Activated naive CD4-positive, alpha-beta T cell treated with anti-CD3 and anti-CD28 coated beads, Interleukin-2, amount 10 ng/mL, durations not matched to agents 7 days and 5 days (primary cell): ENCODE measurements at regions not wholly inside any gene's neighbourhood (a gene's known extent, or its start where the extent isn't known, plus 50 kb on each side); places are given as distances from the start of the nearest gene placed in this dataset.

Experiments used
- CTCF ChIA-PET: fragments of 350-600 bp; sonication (Branson Sonifier 250); formaldehyde crosslinking; loops from one replicate; lab custom pipeline; 2021; ENCODE audit warnings: antibody characterized with exemption; lab: Charles Lee
- DNase-seq: peaks from one replicate; pipeline ENCODE4 v3.0.0-alpha.2; 2020
- H3K27ac Mint-ChIP-seq: one replicate; pipeline ENCODE4 v1.8.0; 2021; ENCODE audit warnings: mild to moderate bottlenecking, moderate library complexity, mixed read lengths
- H3K27me3 Mint-ChIP-seq: one replicate; pipeline ENCODE4 v1.8.0; 2021; ENCODE audit warnings: mild to moderate bottlenecking, mixed read lengths
- H3K36me3 Mint-ChIP-seq: one replicate; pipeline ENCODE4 v1.8.0; 2021; ENCODE audit warnings: mixed read lengths
- H3K4me1 Mint-ChIP-seq: one replicate; pipeline ENCODE4 v1.8.0; 2021; ENCODE audit warnings: mixed read lengths
- H3K4me3 Mint-ChIP-seq: one replicate; pipeline ENCODE4 v1.8.0; 2021; ENCODE audit warnings: mild to moderate bottlenecking, moderate library complexity, mixed read lengths
- H3K9me3 Mint-ChIP-seq: one replicate; pipeline ENCODE4 v1.8.0; 2021; ENCODE audit warnings: mixed read lengths

GRCh38 chr12:115132905-115133304 lies 448.9 kb upstream of the TBX3 start:
- Mint-ChIP-seq H3K4me3 (no peak overlapping the region), H3K27ac (no peak overlapping the region), H3K36me3 (no peaks in the 10 kb centered on the region), H3K27me3 (no peaks in the 10 kb centered on the region), H3K4me1 (no peaks in the 10 kb centered on the region), H3K9me3 (peaks cover 4% of the 10 kb centered on the region)
- no peak for DNase-seq
- CTCF ChIA-PET: no interaction called here

- H3K36me3 Mint-ChIP-seq: no peaks in the 10 kb centered on the region
- CTCF ChIA-PET: no interaction called here
These were observed 448.2 kb upstream of the TBX3 start for GRCh38 chr12:115132145-115132544.

DNA sequence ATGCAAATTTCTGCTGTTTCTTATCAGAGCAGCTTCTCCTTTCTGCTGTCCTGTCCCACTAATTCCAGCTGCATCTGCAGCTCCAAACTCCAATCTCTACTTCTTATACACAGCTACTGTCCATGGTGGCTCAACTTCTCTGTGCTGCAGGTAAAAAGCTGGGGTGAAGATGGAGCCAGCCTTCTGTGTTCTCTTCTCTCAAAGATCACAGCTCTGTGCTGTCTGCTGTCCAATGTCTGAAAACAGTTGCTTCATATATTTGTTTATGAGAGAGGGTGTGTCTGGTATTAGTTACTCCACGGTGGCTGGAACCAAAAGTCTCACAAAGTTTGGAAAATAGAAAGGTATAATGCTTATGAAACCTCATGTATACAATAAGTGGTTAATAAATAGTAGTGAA lies 445.8 kb upstream of the TBX3 start:
- H3K27ac Mint-ChIP-seq: no peak overlapping the region
- CTCF ChIA-PET: no interaction called here
- peaks cover 5% of the 10 kb centered on the region for H3K9me3 Mint-ChIP-seq
- no peaks in the 10 kb centered on the region for H3K27me3 Mint-ChIP-seq
- no peaks in the 10 kb centered on the region for H3K36me3 Mint-ChIP-seq
- no peak for DNase-seq
- no peaks in the 10 kb centered on the region for H3K4me1 Mint-ChIP-seq
- no peak overlapping the region for H3K4me3 Mint-ChIP-seq

More at GRCh38 chr12:115132145-115132544, 448.2 kb upstream of the TBX3 start:
- H3K4me1 Mint-ChIP-seq: no peaks in the 10 kb centered on the region
- H3K4me3 Mint-ChIP-seq: no peak overlapping the region
- H3K27me3 Mint-ChIP-seq: no peaks in the 10 kb centered on the region
- peaks cover 3% of the 10 kb centered on the region for H3K9me3 Mint-ChIP-seq
- H3K27ac Mint-ChIP-seq: no peak overlapping the region
- DNase-seq: no peak

DNA sequence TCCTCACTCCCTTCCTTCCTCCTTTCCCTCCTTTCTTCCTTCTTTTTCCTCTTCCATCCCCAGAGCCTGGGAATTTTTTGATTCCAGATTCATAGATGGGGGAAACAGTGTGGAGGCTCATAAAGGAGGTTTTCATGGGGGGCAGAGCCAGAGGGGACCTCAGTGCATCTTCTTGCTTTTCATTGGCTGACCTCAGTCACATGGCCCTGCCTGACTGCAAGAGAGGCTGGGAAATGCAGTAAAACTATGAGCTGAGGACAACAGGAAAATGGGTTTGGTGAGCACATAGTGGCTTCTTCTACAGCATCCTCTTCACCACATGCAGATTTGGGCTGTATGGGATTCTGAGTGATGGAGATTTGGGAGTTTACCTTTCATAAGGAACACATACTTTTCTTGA lies 437.1 kb upstream of the TBX3 start:
- CTCF ChIA-PET: no interaction called here
- no peak for DNase-seq
- no peak overlapping the region for H3K4me3 Mint-ChIP-seq
- H3K9me3 Mint-ChIP-seq: peaks cover 17% of the 10 kb centered on the region
- no peak overlapping the region for H3K27ac Mint-ChIP-seq
- no peaks in the 10 kb centered on the region for H3K36me3 Mint-ChIP-seq
- H3K4me1 Mint-ChIP-seq: no peaks in the 10 kb centered on the region
- H3K27me3 Mint-ChIP-seq: no peaks in the 10 kb centered on the region

GRCh38 chr12:115118177-115118724 lies 434.3 kb upstream of the TBX3 start:
- CTCF ChIA-PET: no interaction called here
- H3K36me3 Mint-ChIP-seq: no peaks in the 10 kb centered on the region
- no peak for DNase-seq
- no peaks in the 10 kb centered on the region for H3K4me1 Mint-ChIP-seq
- peaks cover 14% of the 10 kb centered on the region for H3K9me3 Mint-ChIP-seq
- H3K27ac Mint-ChIP-seq: no peak overlapping the region
- no peak overlapping the region for H3K4me3 Mint-ChIP-seq
- no peaks in the 10 kb centered on the region for H3K27me3 Mint-ChIP-seq

DNA sequence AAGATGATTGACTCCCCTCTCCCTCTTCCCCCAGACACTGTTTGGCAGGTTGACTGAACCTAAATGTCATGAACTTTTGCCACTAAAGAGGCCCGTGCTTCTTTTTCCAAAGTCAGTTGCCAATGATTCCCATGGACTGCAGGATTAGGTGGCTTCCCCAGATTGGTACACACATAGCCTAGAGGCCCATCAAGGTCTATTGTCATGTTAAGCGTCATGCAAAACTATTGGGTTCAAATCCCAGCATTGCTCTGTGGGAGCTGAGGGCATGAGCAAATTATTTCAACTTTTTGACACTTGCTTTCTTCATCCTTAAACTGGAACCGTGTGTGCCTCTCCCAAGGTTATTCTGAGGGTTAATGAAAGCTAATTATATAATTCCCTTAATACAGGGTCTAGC lies 430.2 kb upstream of the TBX3 start:
- H3K36me3 Mint-ChIP-seq: no peaks in the 10 kb centered on the region
- no peak overlapping the region for H3K27ac Mint-ChIP-seq
- CTCF ChIA-PET: no interaction called here
- H3K9me3 Mint-ChIP-seq: peaks cover 14% of the 10 kb centered on the region
- no peaks in the 10 kb centered on the region for H3K4me1 Mint-ChIP-seq
- H3K27me3 Mint-ChIP-seq: no peaks in the 10 kb centered on the region
- DNase-seq: no peak
- H3K4me3 Mint-ChIP-seq: no peak overlapping the region

DNA sequence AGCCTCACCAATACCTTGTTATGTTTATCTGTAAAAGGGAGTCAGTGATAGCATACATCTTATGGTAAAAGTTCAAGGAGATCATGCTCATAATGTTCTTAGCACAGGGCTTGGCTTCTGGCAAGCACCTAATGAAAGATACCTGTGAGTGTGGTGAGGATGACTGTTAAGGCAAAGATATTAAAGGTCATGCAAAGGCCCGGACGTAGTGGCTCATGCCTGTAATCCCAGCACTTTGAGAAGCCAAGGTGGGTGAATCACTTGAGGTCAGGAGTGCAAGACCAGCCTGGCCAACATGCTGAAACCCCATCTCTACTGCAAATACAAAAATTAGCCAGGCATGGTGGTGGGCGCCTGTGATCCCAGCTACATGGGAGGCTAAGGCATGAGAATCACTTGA lies 425.9 kb upstream of the TBX3 start:
- H3K4me1 Mint-ChIP-seq: no peaks in the 10 kb centered on the region
- H3K27ac Mint-ChIP-seq: no peak overlapping the region
- H3K27me3 Mint-ChIP-seq: no peaks in the 10 kb centered on the region
- CTCF ChIA-PET: no interaction called here
- H3K9me3 Mint-ChIP-seq: peaks cover 4% of the 10 kb centered on the region
- no peak overlapping the region for H3K4me3 Mint-ChIP-seq
- no peaks in the 10 kb centered on the region for H3K36me3 Mint-ChIP-seq
- no peak for DNase-seq

DNA sequence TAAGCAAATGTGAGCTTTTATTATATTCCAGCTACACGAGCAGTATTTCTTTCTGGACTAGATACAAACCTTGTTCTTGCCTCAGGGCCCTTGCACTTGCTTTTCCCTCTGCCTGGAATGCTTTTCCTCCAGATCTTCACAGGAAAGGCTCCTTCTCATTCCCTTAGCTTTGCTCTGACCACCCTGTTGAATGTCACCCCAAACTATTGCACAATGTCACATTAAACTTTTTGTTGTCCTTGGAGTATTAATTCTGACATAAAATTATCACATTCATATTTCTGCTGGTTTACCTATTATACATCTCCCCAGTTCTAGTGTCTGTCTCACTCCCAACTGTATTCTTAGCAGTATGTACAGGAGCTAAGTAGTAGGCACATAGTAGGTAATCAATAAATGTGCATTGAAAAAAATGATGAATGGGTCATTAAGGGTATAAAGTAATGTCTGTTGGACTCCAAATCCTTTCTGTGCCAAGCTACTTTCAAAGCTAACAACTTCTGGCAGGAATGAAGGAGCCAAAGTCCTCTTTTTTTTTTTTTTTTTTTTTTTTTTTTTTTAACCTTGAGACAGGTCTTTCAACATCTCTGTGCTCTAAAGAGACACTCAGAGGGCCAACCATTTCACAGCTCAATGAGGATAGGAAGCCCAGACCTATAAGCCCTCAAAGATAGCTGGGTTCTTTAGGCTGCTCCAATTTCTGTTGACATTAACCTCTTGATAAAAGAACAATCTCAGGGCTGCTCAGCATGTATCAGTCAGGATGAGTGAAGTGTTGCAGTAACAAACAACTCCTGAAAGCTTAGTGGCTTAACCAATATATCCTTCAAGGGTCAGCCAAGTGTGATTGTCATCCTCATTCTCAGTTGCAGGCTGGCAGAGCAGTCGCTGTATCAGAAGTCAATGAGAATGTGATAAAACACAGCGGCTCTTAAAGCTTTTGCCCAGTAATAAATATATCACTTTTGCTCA lies 424.4 kb upstream of the TBX3 start:
- H3K27ac Mint-ChIP-seq: no peak overlapping the region
- H3K9me3 Mint-ChIP-seq: peaks cover 4% of the 10 kb centered on the region
- H3K4me3 Mint-ChIP-seq: no peak overlapping the region
- no peaks in the 10 kb centered on the region for H3K36me3 Mint-ChIP-seq
- H3K27me3 Mint-ChIP-seq: no peaks in the 10 kb centered on the region
- H3K4me1 Mint-ChIP-seq: no peaks in the 10 kb centered on the region
- no peak for DNase-seq
- CTCF ChIA-PET: no interaction called here

DNA sequence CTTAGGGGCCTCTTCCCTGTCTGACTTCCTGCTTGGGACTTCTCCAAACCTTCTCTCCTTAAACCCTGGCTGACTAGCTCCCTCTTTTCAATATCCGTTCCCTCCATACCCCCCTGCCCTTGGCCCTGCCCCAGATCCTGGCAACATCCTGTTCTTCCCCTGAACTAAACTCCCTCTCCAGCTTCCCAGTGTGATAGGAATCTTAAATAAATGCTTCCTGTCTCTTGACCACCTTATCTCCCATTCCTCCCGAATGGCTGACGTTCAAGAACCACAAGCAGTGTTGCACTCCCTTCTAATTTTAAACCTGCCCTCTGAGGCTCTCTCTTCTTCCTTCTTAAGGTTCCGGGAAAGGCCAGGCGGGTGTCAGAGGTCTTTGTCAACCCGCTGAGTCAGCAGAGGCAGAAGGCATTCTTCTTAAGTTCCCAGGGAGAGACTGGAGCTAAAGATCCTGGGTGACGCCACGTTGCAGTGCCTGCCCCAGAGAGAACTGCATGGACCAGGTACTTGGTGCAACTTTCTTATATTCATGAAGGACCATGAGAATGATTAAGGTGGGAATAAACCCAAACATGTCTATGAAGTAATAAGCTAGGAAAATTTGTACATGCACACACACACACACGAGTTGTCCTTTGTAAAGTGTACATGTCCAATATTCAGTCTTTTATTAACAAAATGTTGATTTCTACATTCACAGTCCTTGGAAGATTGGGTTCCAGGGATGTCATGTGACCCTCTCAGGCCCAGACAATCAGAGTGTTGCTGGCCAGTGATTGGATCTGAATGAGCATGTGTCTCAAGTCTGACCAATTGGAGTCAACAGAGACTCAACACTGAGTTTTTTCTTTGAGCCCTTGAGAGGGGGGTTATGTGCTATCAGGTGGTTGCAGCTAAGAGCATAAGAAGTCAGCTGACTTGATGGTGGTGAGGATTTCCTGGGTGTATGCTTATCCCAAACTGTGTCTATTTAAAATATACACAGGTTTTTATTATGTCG lies 420.2 kb upstream of the TBX3 start:
- Mint-ChIP-seq H3K4me3 (no peak overlapping the region), H3K4me1 (no peaks in the 10 kb centered on the region), H3K27ac (no peak overlapping the region), H3K27me3 (no peaks in the 10 kb centered on the region), H3K36me3 (no peaks in the 10 kb centered on the region), H3K9me3 (peaks cover 10% of the 10 kb centered on the region)
- CTCF ChIA-PET: no interaction called here
- no peak for DNase-seq

GRCh38 chr12:115102450-115102849 lies 418.5 kb upstream of the TBX3 start:
- DNase-seq: no peak
- H3K27ac Mint-ChIP-seq: no peak overlapping the region
- no peak overlapping the region for H3K4me3 Mint-ChIP-seq
- H3K27me3 Mint-ChIP-seq: no peaks in the 10 kb centered on the region
- CTCF ChIA-PET: no interaction called here
- peaks cover 19% of the 10 kb centered on the region for H3K9me3 Mint-ChIP-seq
- H3K4me1 Mint-ChIP-seq: no peaks in the 10 kb centered on the region
- no peaks in the 10 kb centered on the region for H3K36me3 Mint-ChIP-seq

DNA sequence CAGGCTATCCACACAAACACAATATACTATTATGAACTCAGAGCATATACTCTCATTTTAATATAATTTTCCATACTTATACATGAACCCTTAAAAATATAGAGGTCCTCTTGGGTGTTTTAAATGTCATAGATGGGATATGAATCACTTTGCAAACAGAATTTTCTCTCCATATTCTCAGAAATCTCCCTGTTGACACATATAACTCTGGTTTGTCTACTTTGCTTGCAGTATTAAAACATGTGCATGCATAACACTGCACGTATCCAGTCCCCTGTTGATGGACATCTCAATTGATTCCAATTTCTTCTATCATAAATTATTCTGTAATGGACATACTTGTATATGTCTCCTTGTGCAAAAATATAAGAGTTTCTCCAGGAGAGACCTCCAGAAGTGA lies 417.5 kb upstream of the TBX3 start:
- Mint-ChIP-seq H3K27me3 (no peaks in the 10 kb centered on the region), H3K9me3 (peaks cover 24% of the 10 kb centered on the region), H3K27ac (no peak overlapping the region), H3K4me1 (no peaks in the 10 kb centered on the region), H3K36me3 (no peaks in the 10 kb centered on the region), H3K4me3 (no peak overlapping the region)
- CTCF ChIA-PET: no interaction called here
- no peak for DNase-seq

GRCh38 chr12:115097416-115097815 lies 413.4 kb upstream of the TBX3 start:
- H3K4me3 Mint-ChIP-seq: no peak overlapping the region
- CTCF ChIA-PET: no interaction called here
- DNase-seq: no peak
- no peaks in the 10 kb centered on the region for H3K4me1 Mint-ChIP-seq
- H3K27me3 Mint-ChIP-seq: no peaks in the 10 kb centered on the region
- no peak overlapping the region for H3K27ac Mint-ChIP-seq
- no peaks in the 10 kb centered on the region for H3K36me3 Mint-ChIP-seq
- H3K9me3 Mint-ChIP-seq: peaks cover 28% of the 10 kb centered on the region

GRCh38 chr12:115096588-115097397 lies 412.8 kb upstream of the TBX3 start:
- CTCF ChIA-PET: no interaction called here
- H3K36me3 Mint-ChIP-seq: no peaks in the 10 kb centered on the region
- H3K27ac Mint-ChIP-seq: no peak overlapping the region
- peaks cover 28% of the 10 kb centered on the region for H3K9me3 Mint-ChIP-seq
- no peak overlapping the region for H3K4me3 Mint-ChIP-seq
- no peaks in the 10 kb centered on the region for H3K27me3 Mint-ChIP-seq
- H3K4me1 Mint-ChIP-seq: no peaks in the 10 kb centered on the region
- no peak for DNase-seq
